Fibroblast of villous mesenchyme (primary cell): ENCODE measurements at regions not wholly inside any gene's neighbourhood (a gene's known extent, or its start where the extent isn't known, plus 50 kb on each side); places are given as distances from the start of the nearest gene placed in this dataset.
A peak's percentile ranks its signal among the peaks of the same experiment; 100 is the strongest.

Experiments used
- DNase-seq: peaks from one replicate; pipeline ENCODE4 v3.0.0-alpha.2; 2010; ENCODE audit warnings: low read depth
- H3K4me3 ChIP-seq: 2 replicates; pipeline ENCODE4 v1.5.1; 2011; ENCODE audit warnings: low read depth, mild to moderate bottlenecking, low read length
- CTCF ChIP-seq: IDR thresholded peaks from 2 replicates; pipeline ENCODE4 v1.5.1; 2012; ENCODE audit warnings: low read depth, mild to moderate bottlenecking, low read length; ENCODE audit not compliant: insufficient read depth

GRCh38 chr14:71682337-71682736 lies 249.9 kb upstream of the RGS6 start:
- DNase-seq, result no peak
- H3K4me3 ChIP-seq, result no peak overlapping the region
- no peak for TF ChIP-seq CTCF

- no peak overlapping the region for H3K4me3 ChIP-seq
- TF ChIP-seq CTCF, result no peak
- DNase-seq, result no peak
Measured at GRCh38 chr14:71684323-71684722, 247.9 kb upstream of the RGS6 start.

GRCh38 chr14:71686677-71687076 lies 245.6 kb upstream of the RGS6 start:
- peak; percentile 92 for DNase-seq
- no peak for TF ChIP-seq CTCF
- H3K4me3 ChIP-seq, result no peak overlapping the region

- no peak overlapping the region for H3K4me3 ChIP-seq
- TF ChIP-seq CTCF, result no peak
- DNase-seq, result no peak
Measured at GRCh38 chr14:71687166-71687831, 244.9 kb upstream of the RGS6 start.

- DNase-seq, result no peak
- no peak overlapping the region for H3K4me3 ChIP-seq
- no peak for TF ChIP-seq CTCF
Measured at GRCh38 chr14:71688576-71688975, 243.7 kb upstream of the RGS6 start.

GRCh38 chr14:71690478-71690877 lies 241.8 kb upstream of the RGS6 start:
- no peak for DNase-seq
- no peak for TF ChIP-seq CTCF
- no peak overlapping the region for H3K4me3 ChIP-seq

- TF ChIP-seq CTCF, result no peak
- DNase-seq, result no peak
- H3K4me3 ChIP-seq, result no peak overlapping the region
Measured at GRCh38 chr14:71692496-71692895, 239.7 kb upstream of the RGS6 start.
